Body of pancreas (tissue), 4 donors: ENCODE measurements at regions not wholly inside any gene's neighbourhood (a gene's known extent, or its start where the extent isn't known, plus 50 kb on each side); places are given as distances from the start of the nearest gene placed in this dataset.
"Not testable (repeated sequence)": the region's sequence is repeated elsewhere in the genome, so short reads cannot be mapped to it uniquely, and the experiment has no call there.

Experiments used
- ATAC-seq: fragments of 150-250 bp; one replicate; pipeline ENCODE4 v1.9.1; 2016
- DNase-seq, 4 donors: peaks; one replicate each; pipeline ENCODE4 v3.0.0-alpha.2; 2019
- H3K27ac ChIP-seq, 4 donors: fragments of 200-600 bp; sonication (generic); 1 replicate in 3 of 4; 2 replicates in 1 of 4; pipeline versions ENCODE4 v1.5.1 to v1.6.1; 2016 to 2019; ENCODE audit warnings: mild to moderate bottlenecking in 1 of 4, mixed read lengths in 1 of 4, moderate library complexity in 1 of 4
- H3K27me3 ChIP-seq, 2 donors: fragments of 200-600 bp; sonication (generic); one replicate each; pipeline ENCODE4 v1.6.0; 2016; ENCODE audit warnings: mild to moderate bottlenecking in 1 of 2
- H3K36me3 ChIP-seq, 2 donors: fragments of 200-600 bp; sonication (generic); replicated peaks in 1 of 2; 2 replicates each; pipeline ENCODE4 v1.5.1; 2016; ENCODE audit warnings: low read depth in 2 of 2; ENCODE audit not compliant: insufficient read depth in 1 of 2
- H3K4me1 ChIP-seq: fragments of 200-600 bp; sonication (generic); one replicate; pipeline ENCODE4 v1.6.0; 2016
- H3K4me3 ChIP-seq, 2 donors: fragments of 200-600 bp; sonication (generic); 1 replicate in 1 of 2; 2 replicates in 1 of 2; pipeline ENCODE4 v1.5.1; 2016 to 2019
- H3K9me3 ChIP-seq, 3 donors: fragments of 200-600 bp; sonication (generic); 1 replicate in 2 of 3; 2 replicates in 1 of 3; pipeline ENCODE4 v1.5.1; 2016
- CTCF ChIP-seq, 7 experiments: fragments of 450-650 bp in 4 of 7; fragments of 200-600 bp in 3 of 7; sonication (generic) in 3 of 7; IDR thresholded peaks; one replicate each; pipeline ENCODE4 v1.5.1; 2016 to 2019; ENCODE audit warnings: antibody characterized with exemption in 7 of 7
- POLR2A ChIP-seq, 3 donors: fragments of 450-650 bp; IDR thresholded peaks; one replicate each; pipeline ENCODE4 v1.6.1; 2016; ENCODE audit warnings: antibody characterized with exemption in 3 of 3, mild to moderate bottlenecking in 2 of 3
- WGBS, 2 donors: methylation state at CpG; one replicate each; pipeline ENCODE4 v1.1.5; 2017; 5-methylcytosine and 5-hydroxymethylcytosine counted together
- intact Hi-C: fragments of 100-400 bp; cut with DNase I; formaldehyde crosslinking; loops from one replicate; pipeline ENCODE4 v1.15.1; 2023

GRCh38 chr16:33009468-33009867 is 184.6 kb upstream of the TP53TG3C start:
- H3K4me3 ChIP-seq, ATAC-seq, H3K27ac ChIP-seq, H3K9me3 ChIP-seq, intact Hi-C loops, H3K4me1 ChIP-seq, H3K36me3 ChIP-seq, H3K27me3 ChIP-seq: not testable (repeated sequence)
- 19% methylated on average over 5 of the region's 10 CpGs; no CpG with 5 or more reads in 1 of the 2 donors for WGBS, 2 donors
- peak; percentile 25 to 66 (median 30) for DNase-seq

- DNase-seq, H3K4me1 ChIP-seq, H3K27ac ChIP-seq, H3K36me3 ChIP-seq, H3K27me3 ChIP-seq, ATAC-seq, H3K9me3 ChIP-seq, intact Hi-C loops, H3K4me3 ChIP-seq: not testable (repeated sequence)
- 49 to 56% methylated on average over 7 to 8 of the region's 15 CpGs for WGBS, 2 donors
Measured at GRCh38 chr16:33027121-33027520, 166.9 kb upstream of the TP53TG3C start.

- H3K27me3 ChIP-seq, DNase-seq, ATAC-seq, H3K4me3 ChIP-seq, H3K27ac ChIP-seq, intact Hi-C loops, H3K9me3 ChIP-seq, H3K36me3 ChIP-seq, H3K4me1 ChIP-seq: not testable (repeated sequence)
- WGBS, 2 donors = 27 to 57% methylated on average over 16 to 42 of the region's 49 CpGs
Measured at GRCh38 chr16:33027941-33028340, 166.1 kb upstream of the TP53TG3C start.

GRCh38 chr16:33028707-33029390 is 165.2 kb upstream of the TP53TG3C start:
- intact Hi-C loops, H3K4me1 ChIP-seq, DNase-seq, H3K36me3 ChIP-seq, H3K9me3 ChIP-seq, ATAC-seq, H3K4me3 ChIP-seq, H3K27me3 ChIP-seq, H3K27ac ChIP-seq: not testable (repeated sequence)
- WGBS, 2 donors = 18 to 40% methylated on average over 54 to 64 of the region's 69 CpGs

GRCh38 chr16:33048849-33049248 is 145.2 kb upstream of the TP53TG3C start:
- H3K36me3 ChIP-seq, H3K9me3 ChIP-seq, ATAC-seq, H3K4me3 ChIP-seq, DNase-seq, intact Hi-C loops, H3K27me3 ChIP-seq, H3K4me1 ChIP-seq, H3K27ac ChIP-seq: not testable (repeated sequence)
- WGBS, 2 donors = 31 to 34% methylated on average over 4 of the region's 4 CpGs

- intact Hi-C loops = no loop called here
- H3K36me3 ChIP-seq = no peaks in the 10 kb centered on the region
- TF ChIP-seq POLR2A (IDR thresholded peaks at IDR 0.05) (no peak), CTCF (IDR thresholded peaks at IDR 0.05) (no peak)
- 16 to 40% methylated on average over 32 to 33 of the region's 44 CpGs for WGBS, 2 donors
- no peaks in the 10 kb centered on the region for H3K4me1 ChIP-seq
- no peak overlapping the region for H3K4me3 ChIP-seq
- no peaks in the 10 kb centered on the region for H3K27me3 ChIP-seq
- DNase-seq (no peak), ATAC-seq (no peak)
- no peak overlapping the region for H3K27ac ChIP-seq
- H3K9me3 ChIP-seq = no peaks in the 10 kb centered on the region
Measured at GRCh38 chr16:33059206-33059605, 134.8 kb upstream of the TP53TG3C start.

GRCh38 chr16:33059654-33060421 is 134.2 kb upstream of the TP53TG3C start:
- intact Hi-C loops, H3K27me3 ChIP-seq, H3K9me3 ChIP-seq, H3K4me1 ChIP-seq, DNase-seq, H3K36me3 ChIP-seq, H3K27ac ChIP-seq, H3K4me3 ChIP-seq, ATAC-seq: not testable (repeated sequence)
- 13 to 35% methylated on average over 3 to 17 of the region's 48 CpGs for WGBS, 2 donors

- intact Hi-C loops, H3K36me3 ChIP-seq, H3K9me3 ChIP-seq, H3K27me3 ChIP-seq, H3K27ac ChIP-seq, ATAC-seq, H3K4me1 ChIP-seq, DNase-seq, H3K4me3 ChIP-seq: not testable (repeated sequence)
- 72 to 100% methylated on average over 1 to 2 of the region's 3 CpGs for WGBS, 2 donors
Measured at GRCh38 chr16:33062763-33063162, 131.3 kb upstream of the TP53TG3C start.

- intact Hi-C loops = not testable (repeated sequence)
Measured at GRCh38 chr16:33063365-33064170, 130.5 kb upstream of the TP53TG3C start.

GRCh38 chr16:33064454-33065073 is 129.5 kb upstream of the TP53TG3C start:
- H3K27ac ChIP-seq, H3K9me3 ChIP-seq, H3K36me3 ChIP-seq, ATAC-seq, DNase-seq, H3K27me3 ChIP-seq, intact Hi-C loops, H3K4me3 ChIP-seq, H3K4me1 ChIP-seq: not testable (repeated sequence)
- 24 to 25% methylated on average over 2 of the region's 2 CpGs for WGBS, 2 donors

More at GRCh38 chr16:33063365-33064170, 130.5 kb upstream of the TP53TG3C start:
- H3K36me3 ChIP-seq, H3K4me1 ChIP-seq, H3K9me3 ChIP-seq, ATAC-seq, H3K27ac ChIP-seq, H3K4me3 ChIP-seq, H3K27me3 ChIP-seq, DNase-seq: not testable (repeated sequence)
- WGBS, 2 donors = 44 to 57% methylated on average over 1 of the region's 1 CpG
